HG02623 (cell line): ENCODE measurements at regions not wholly inside any gene's neighbourhood (a gene's known extent, or its start where the extent isn't known, plus 50 kb on each side); places are given as distances from the start of the nearest gene placed in this dataset.
"Not testable (repeated sequence)": the region's sequence is repeated elsewhere in the genome, so short reads cannot be mapped to it uniquely, and the experiment has no call there.

ENCODE experiments used
- ATAC-seq: cut with Tn5 transposase; IDR thresholded peaks from one replicate; pipeline ENCODE4 v1.9.1; 2021; ENCODE audit warnings: moderate library complexity; ENCODE audit not compliant: unreplicated experiment

DNA sequence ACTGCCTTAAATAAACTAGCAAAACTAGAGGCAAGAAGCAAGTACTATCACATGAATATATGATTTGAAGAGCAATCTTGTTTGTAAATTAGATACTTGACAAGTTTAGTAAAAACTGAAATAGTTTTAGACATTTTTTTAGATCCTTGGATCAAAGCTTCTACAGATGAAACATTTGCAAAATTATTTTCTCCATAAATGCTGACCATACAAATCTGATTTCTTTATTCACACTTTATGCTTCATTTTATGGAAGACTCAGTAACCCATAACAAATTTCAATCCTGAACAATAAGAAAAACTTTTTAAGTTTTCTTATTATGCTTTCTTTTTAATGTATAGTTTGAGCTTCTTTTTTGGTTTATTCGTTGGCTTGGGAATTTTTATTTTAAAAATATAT, 750.2 kb upstream of the SLITRK5 start:
- ATAC-seq: no peak

DNA sequence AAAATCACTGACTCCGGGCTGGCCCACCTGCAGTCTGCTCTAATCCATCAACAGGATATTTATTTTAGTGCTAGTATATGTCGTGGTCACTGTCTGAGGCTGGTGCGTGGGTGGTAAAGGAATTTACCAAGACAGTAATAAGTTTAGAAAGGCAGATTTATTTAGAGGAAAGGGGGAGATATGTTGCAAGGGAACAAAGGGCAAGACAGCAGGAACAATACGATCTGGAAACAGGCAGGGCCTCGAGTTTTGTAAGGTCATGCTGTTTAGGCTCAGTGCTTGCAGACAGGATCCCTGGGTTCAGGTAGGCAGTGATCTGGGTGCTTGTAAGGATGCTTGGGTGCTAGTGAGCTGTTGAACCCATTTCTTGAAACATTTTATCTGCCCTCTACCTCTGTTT, 748.2 kb upstream of the SLITRK5 start:
- ATAC-seq: no peak

DNA sequence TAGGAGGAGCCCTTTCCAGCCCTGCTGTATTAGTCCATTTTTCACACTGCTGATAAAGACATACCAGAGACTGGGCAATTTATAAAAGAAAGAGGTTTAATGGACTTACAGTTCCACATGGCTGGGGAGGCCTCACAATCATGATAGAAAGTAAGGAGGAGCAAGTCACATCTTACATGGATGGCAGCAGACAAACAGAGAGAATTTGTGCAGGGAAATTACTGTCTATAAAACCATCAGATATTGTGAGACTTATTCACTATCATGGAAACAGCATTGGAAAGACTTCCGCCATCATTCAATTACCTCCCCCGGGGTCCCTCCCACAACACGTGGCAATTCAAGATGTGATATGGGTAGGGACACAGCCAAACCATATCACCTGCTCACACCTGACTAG, 744.3 kb upstream of the SLITRK5 start:
- ATAC-seq: not testable (repeated sequence)

DNA sequence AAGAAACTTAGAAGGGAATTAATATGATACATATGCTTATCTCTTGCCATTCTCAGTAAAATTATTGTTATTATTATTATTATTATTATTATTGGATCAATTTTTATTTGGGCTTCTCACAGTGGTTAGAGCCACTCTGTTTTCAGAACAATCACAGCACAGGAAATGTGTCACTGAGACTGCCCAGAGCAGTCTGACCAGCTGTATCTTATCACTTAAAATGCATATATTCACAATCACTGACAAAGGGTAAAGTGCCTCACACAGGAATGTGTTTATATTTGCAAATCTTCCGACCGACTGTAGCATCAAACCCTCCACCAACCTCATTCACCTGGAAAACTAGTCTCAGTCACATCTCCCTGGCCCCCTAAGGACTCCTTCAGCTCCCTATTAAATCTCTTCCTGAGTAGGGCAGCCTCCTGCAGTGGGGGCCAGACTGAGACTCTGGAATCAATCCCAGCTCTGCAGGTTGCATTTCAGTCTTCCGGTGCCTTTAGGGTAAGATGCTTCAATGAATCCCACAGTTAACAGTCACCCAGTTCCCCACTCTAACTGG, 738.3 kb upstream of the SLITRK5 start:
- ATAC-seq: no peak

DNA sequence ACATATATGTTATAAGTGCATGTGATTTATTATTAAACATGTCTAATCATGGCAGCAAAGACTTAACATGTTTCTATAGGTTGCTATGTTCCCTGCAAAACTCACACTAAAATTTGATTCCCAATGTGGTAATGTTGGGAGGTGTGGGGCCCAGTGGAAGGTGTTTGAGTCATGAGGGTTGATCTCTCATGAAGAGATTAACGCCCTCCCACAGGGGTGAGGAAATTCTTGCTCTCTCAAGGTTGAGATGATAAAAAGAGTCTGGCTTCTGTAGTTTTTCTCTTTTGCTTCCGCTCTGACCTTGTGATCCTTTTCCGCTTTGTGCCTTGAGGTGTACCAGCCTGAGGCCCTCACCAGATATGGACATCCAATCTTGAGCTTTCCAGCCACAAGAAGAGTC, 737.5 kb upstream of the SLITRK5 start:
- ATAC-seq: no peak

DNA sequence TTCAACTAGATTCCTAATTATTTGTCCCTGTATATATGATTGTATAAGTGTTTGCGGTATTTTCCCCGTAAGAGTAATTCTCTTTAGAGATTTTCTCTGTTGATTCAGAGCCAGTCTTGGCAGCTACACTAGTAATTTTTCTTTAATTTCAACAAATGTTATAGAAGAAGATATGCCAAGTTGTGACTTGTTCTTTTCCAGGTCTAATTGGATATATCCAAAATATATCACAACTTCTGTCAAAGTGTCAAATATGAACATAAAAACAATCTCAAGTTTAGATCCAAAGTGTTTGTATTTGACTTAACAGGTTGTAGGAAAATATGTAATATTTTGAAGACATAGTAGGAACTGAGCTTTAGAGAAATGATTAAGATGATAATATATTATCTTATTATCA, 733.9 kb upstream of the SLITRK5 start:
- no peak for ATAC-seq

DNA sequence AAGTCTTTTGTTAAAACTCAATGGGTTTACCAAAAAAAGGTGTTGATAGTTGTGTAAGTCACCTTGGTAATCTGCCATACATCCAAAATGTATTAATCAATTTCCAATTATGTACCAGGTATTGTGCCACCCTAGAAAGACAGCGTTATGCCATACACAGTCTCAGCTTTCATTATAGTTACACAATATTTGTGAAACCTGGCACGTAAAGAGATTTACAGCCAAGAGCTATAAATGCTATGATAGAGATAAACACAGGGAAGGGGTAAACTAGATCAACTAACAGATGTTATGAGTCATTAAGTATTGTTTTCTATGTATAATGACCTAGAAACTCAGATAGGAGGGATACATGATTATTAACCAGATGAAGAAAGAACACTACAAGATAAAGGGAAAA, 725.6 kb upstream of the SLITRK5 start:
- ATAC-seq: no peak

DNA sequence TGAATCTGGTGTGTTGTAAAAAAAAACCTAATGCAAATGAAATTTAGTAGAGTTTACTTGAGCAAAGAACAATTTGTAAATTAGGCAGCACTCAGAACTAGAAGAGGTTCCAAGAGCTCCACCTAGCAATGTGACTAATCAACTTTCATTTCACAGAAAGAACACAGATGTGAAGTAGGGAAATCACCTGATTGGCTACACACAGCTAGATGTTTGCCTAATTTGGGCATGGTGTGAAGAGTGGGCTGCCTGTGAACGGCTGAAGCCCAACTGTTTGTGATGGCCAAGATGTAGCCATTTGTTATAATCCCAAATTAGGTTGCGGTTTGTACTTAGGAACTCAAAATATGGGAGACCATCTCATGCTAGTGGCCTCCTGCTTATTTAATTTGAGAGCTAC, 724.4 kb upstream of the SLITRK5 start:
- ATAC-seq: no peak

DNA sequence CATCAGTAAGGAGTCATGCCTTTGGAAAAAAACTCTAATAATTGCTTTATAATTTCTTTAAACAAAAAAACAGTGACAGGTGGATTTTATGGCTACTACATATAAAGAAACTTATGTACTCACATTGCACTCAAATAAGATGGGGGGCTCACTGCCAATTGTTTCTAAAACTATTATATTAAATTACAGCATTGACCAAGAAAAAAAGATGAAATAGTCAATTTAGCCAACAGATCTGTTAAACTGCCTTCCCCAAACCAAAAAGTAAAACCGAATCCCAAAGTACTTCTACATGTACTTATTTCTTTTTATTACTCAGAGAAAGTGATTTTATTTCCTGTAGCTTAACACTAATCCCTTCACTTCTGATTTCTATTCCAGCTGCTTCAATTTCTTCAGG, 716.8 kb upstream of the SLITRK5 start:
- ATAC-seq: no peak

DNA sequence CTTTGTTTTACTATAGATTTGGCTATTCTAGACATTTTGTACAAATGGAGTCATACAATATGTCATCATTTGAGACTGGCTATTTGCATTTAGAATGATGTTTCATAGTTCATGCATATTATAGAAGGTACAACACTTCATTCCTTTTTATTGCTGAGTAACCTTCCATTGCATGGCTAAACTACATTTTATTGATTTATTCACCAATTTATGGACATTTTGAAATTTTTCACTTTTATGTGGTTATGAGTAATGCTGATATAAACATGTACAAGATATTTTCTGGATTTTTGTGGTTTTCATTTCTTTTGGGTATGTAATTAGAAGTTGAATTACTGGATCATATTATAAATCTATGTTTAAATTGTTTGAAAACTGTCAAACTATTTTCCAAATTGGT, 710.3 kb upstream of the SLITRK5 start:
- ATAC-seq: no peak

DNA sequence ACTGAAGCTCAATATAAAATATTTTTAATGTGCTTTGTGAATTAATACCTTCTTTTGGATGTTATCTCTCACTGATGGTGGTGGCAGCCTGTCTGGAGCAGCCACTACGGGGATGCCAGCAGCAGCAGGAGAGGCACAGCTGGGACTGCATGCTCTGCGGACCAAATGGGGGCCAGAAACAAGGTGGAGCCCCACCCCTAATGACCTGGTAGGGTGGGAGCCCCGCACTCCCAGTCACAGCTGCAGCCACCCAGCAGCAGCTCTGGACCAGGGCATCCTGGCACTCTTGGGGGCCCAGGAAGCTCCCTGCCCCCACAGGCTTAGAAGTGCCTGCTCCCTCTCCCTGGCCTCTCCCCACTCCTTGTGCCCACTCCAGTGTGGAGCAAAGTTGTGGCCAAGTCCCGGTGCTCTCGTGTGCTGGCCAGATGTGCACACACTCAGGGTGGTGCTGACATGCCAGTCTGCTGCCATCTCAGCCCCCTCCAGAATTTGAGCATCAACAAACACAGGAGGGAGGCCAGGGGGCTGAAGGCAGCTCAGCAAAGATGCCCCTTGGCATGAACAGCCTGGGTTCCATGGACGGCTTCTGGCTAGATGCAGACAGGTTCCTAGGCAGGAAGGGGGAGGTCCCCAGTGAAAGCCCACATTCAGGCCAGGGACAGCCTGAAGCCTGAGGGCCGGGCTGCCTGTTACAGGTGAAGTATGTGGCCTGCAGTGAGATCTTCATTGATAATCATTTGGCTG, 696.7 kb upstream of the SLITRK5 start:
- ATAC-seq: no peak

DNA sequence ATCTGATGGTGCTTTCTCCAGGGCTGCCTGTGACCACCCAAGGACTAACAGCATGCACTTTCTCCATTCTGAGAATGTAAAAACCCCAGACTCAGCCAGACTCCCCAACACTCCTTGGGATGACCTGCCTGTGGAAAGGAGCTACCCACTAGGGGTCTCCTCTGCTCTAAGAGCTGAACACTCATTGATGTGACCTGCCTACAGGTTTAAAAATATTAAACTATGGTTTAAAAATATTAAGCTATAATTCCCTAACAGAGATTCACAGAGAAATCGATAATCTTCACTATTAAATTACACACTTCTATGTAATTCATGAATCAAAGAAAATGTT, 696.2 kb upstream of the SLITRK5 start:
- no peak for ATAC-seq

DNA sequence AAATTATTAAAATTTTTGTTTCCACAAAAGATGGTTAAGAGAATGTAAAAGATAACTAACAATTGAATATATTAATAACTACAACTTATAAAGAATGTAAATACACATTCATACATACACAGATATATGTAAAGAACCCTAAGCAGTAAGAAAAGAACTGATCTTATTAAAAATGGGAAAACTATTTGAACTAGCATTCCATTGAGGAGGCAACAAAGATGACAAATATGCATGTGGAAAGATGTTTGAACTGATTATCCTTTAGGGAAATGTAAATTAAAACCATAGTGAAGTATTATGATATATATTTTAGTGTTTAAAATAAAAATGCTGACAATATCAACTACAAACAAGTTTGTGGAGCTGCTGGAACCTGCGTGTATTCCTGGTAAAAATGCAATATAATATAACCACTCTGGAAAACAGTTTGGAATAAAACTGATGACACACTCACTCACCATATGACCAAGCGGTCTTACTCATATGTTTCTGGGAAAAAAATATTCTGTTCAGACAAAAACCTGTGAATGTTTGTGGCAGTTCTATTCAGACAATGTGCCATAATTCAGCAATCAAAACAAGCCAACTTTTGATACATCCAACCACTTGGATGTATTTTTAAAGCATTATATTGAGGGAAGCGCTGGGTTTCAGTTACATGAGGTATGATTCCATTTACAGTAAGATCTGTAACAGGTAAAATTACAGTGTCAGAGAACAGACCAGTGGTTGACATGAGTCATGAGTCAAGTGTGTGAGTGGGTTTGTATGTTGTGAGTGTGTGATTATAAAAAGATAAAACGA, 694.4 kb upstream of the SLITRK5 start:
- no peak for ATAC-seq

DNA sequence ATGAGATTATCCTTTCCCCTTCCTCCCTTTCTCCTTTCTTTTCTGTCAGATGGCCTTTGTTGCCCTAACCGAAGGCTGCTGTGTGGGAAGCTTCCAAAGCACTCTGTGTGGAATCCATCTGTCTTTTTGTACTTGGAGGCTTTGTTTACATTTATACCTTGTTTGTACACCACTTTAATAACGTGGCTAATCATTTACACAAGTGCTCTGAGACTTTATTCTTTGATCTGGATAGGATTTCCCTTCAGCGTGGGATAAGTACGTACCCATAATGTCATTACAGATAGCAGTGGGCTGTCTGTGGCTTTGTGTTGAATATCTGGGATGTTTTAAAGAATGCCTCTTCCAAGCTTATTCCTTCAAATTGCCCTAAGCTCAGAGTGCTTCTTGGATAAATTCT, 684.7 kb upstream of the SLITRK5 start:
- no peak for ATAC-seq

DNA sequence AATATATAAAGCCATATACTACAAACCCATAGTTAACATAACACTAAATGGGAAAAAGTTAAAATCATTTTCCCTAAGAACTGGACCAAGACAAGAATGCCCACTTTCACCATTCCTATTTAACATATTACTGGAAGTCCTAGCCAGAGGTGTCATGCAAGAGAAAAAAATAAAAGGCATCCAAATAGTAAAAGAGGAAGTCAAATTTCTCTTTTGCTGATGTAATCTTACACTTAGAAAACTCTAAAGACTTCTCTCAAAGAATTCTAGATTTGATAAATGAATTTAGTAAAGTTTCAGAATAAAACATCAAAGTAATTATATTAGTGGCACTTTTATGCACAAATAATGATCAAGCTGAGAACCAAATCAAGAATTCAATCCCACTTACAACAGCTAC, 678.9 kb upstream of the SLITRK5 start:
- no peak for ATAC-seq

DNA sequence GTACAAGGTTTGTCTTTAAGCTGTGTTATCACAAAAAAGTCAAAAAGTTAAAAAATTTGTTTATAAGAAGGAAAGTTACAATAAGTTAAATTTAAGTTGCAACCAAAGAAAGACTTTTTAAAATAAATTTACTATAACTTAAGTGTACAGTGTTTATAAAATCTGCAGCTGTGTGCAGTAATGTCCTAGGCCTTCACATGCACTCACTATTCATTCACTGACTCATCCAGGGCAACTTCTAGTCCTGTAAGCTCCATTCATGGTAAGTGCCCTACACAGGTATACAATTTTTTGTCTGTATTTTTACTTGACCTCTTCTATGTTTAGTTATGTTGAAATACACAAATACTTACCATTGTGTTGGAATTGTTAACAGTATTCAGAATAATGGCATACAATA, 667.9 kb upstream of the SLITRK5 start:
- no peak for ATAC-seq

DNA sequence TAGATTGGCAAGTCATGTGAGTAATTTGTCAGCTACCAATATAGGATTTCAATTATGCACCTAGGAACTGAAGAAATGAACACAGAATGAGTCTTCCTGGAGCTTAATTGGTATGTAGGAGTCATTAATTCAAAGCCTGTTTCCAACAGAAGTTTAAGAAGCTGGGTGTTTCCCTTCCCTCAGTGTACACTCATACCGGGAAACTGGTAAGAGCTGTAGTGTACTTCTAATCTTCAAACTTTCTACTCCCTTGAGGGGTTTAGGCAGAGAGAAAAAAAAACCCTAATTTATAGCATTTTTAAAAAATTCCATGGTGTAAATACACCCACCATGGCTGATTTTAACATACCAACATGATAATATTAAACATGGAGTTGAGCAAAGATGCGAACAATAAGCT, 665.7 kb upstream of the SLITRK5 start:
- no peak for ATAC-seq

DNA sequence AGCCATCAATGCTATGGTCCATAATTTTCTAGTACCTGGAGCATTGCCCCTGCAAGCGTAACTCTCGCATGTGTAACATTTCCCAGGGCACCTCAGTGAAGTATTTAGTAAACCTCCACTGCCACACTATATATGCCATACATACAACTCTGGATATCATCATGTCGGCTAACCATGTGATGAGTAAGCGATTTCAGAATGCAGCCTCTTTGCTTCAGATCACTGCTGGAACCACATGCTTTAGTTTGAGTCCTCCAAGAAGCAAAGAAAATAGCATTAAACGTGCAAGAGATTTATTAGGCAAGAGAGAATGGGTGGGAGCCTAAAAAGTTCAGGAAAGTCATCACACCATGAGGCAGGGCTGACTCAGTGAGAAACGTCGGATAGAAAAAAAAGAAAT, 635.6 kb upstream of the SLITRK5 start:
- no peak for ATAC-seq

DNA sequence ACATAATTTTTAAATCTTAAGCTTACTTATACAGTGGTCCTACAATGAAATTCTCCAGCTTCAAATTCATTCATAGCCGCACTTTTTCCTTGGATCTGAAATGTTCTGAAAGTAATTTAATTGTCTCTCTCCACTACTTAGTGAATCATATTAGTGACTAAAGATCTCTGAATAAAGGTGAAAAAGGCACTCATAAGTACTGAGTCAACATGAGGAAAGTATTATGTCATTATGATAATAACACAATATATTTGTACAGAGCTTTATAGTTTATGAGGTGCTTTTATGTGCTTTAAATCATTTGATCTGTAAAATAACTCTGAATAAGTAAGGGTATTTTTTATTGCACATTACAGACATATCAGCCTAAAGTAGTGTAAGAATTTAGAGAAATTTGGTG, 628.2 kb upstream of the SLITRK5 start:
- ATAC-seq: no peak

DNA sequence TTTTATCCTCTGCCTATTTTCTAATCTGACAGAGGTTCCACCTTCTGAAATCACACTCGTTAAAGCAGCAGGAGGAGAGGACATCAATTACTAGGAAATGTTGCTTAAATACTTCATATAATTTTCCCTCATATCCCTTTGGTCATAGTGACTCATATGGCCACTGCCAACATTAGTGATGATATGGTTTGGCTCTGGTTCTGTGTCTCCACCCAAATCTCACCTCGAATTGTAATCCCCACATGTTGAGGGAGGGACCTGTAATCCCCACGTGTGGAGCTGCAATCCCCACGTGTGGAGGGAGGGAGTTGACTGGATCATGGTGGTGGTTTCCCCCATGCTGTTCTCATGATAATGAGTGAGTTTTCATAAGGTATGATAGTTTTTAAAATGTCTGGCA, 618.4 kb upstream of the SLITRK5 start:
- ATAC-seq: no peak

DNA sequence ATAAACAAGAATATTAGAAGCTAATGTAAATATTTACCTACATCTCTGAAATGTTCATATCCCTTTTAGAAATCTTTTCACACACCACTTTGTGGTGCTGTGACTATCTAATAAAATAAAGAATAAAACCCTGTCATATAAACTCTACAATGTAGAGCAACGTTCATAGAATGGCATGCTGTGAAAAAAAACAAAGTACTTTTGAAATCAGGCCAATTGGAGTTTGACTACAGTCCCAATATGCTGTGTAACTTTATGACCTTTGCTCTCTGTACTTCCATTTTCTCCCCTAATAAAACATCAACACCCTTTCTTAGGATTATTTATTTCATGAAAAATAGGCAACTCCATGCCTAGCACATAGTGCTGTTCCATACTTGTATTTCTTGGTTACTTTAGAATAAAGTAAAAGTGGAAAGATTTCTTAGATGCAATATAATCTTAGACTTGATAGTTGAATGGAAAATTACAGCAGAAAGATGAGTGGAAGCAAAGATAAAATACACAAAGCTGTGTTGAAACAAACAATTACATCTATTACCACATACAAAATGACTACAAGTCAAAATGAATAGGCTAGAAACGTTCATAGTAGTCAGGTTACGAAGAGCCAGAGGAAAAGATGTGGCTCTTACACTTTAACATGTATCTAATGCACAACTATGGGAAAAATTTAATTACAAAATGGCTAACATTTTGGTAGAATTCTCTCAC, 613.2 kb upstream of the SLITRK5 start:
- ATAC-seq: no peak
